Keratinocyte (primary cell): ENCODE measurements at regions not wholly inside any gene's neighbourhood (a gene's known extent, or its start where the extent isn't known, plus 50 kb on each side); places are given as distances from the start of the nearest gene placed in this dataset.

ENCODE experiments used
- DNase-seq: peaks from one replicate; pipeline ENCODE4 v3.0.0-alpha.2; 2011; ENCODE audit warnings: low read depth, missing footprints, low spot score
- FAIRE-seq: peaks from 2 replicates; lab custom pipeline; 2011; peaks lifted over from hg19 to GRCh38; lab: Jason Lieb, UNC
- H2AFZ ChIP-seq: 2 replicates; pipeline ENCODE4 v1.6.0; 2012; ENCODE audit warnings: low read length, control low read depth, inconsistent platforms; ENCODE audit not compliant: control insufficient read depth
- H3K27ac ChIP-seq: 2 replicates; pipeline ENCODE4 v1.5.1; 2011; ENCODE audit warnings: low read length; ENCODE audit not compliant: control insufficient read depth, insufficient read depth
- H3K27me3 ChIP-seq: 3 replicates; pipeline ENCODE4 v1.6.0; 2011; ENCODE audit warnings: low read length; ENCODE audit not compliant: control insufficient read depth, insufficient read depth; ENCODE audit errors: extremely low read depth
- H3K36me3 ChIP-seq, 2 experiments: 2 replicates in 1 of 2; 3 replicates in 1 of 2; pipeline ENCODE4 v1.5.1; 2011; ENCODE audit warnings: low read length in 2 of 2, mild to moderate bottlenecking in 1 of 2; ENCODE audit not compliant: control insufficient read depth in 2 of 2, insufficient read depth in 2 of 2; ENCODE audit errors: extremely low read depth in 1 of 2
- H3K4me1 ChIP-seq: 3 replicates; pipeline ENCODE4 v1.5.1; 2011; ENCODE audit warnings: low read length; ENCODE audit not compliant: control insufficient read depth, insufficient read depth; ENCODE audit errors: extremely low read depth
- H3K4me2 ChIP-seq: 3 replicates; pipeline ENCODE4 v1.6.0; 2011; ENCODE audit warnings: low read depth, low read length; ENCODE audit not compliant: control insufficient read depth, insufficient read depth; ENCODE audit errors: extremely low read depth
- H3K4me3 ChIP-seq, 3 experiments: fragments of 200-600 bp in 1 of 3; sonication (generic) in 1 of 3; 2 replicates in 2 of 3; 3 replicates in 1 of 3; pipeline ENCODE4 v1.5.1; 2011 to 2016; ENCODE audit warnings: low read length in 3 of 3, mild to moderate bottlenecking in 3 of 3, control low read depth in 2 of 3, inconsistent platforms in 1 of 3, low read depth in 1 of 3, mixed read lengths in 1 of 3, mixed run types in 1 of 3, moderate library complexity in 1 of 3; ENCODE audit not compliant: control insufficient read depth in 2 of 3, insufficient read depth in 2 of 3; ENCODE audit errors: extremely low read depth in 1 of 3
- H3K79me2 ChIP-seq: 2 replicates; pipeline ENCODE4 v1.6.0; 2012; ENCODE audit warnings: low read length; ENCODE audit not compliant: control insufficient read depth, insufficient read depth
- H3K9ac ChIP-seq: 3 replicates; pipeline ENCODE4 v1.6.0; 2011; ENCODE audit warnings: low read length; ENCODE audit not compliant: control insufficient read depth, insufficient read depth; ENCODE audit errors: extremely low read depth
- H3K9me1 ChIP-seq: 3 replicates; pipeline ENCODE4 v1.6.0; 2011; ENCODE audit warnings: low read length; ENCODE audit not compliant: control insufficient read depth, insufficient read depth; ENCODE audit errors: extremely low read depth
- H3K9me3 ChIP-seq: 2 replicates; pipeline ENCODE4 v1.5.1; 2012; ENCODE audit warnings: low read depth, low read length; ENCODE audit not compliant: control insufficient read depth
- H4K20me1 ChIP-seq: 3 replicates; pipeline ENCODE4 v1.6.0; 2011; ENCODE audit warnings: low read length; ENCODE audit not compliant: control insufficient read depth, insufficient read depth; ENCODE audit errors: extremely low read depth
- EZH2 ChIP-seq: IDR thresholded peaks from one replicate; pipeline ENCODE4 v1.6.1; 2012; ENCODE audit warnings: inconsistent platforms, mild to moderate bottlenecking, low read length, moderate library complexity
- dilution Hi-C: fragments of 300-500 bp; cut with MboI; formaldehyde crosslinking; loops from one replicate; pipeline ENCODE4 v1.7.0; 2020; ENCODE audit warnings: low sequenced_read_pairs; ENCODE audit not compliant: extremely low pct_ligation_motif_present
- TF ChIP-seq, protein P1 (sequence below), 3 experiments: IDR thresholded peaks in 1 of 3; conservative IDR thresholded peaks in 1 of 3; optimal IDR thresholded peaks in 1 of 3; 2 replicates in 2 of 3; 3 replicates in 1 of 3; pipeline versions ENCODE3 to v1.5.1; 2011; ENCODE audit warnings: low read length in 3 of 3, mild to moderate bottlenecking in 3 of 3, moderate library complexity in 2 of 3, control low read depth in 1 of 3, inconsistent platforms in 1 of 3; ENCODE audit not compliant: insufficient read depth in 2 of 3; ENCODE audit errors: extremely low read depth in 1 of 3

GRCh38 chr6:9942131-9942530 is 472.7 kb downstream of the TFAP2A start:
- no peaks in the 10 kb centered on the region for H3K9me1 ChIP-seq
- no peak overlapping the region for H3K9ac ChIP-seq
- H3K4me3 ChIP-seq, result no peak overlapping the region
- no peak overlapping the region for H3K4me2 ChIP-seq
- dilution Hi-C loops, result no loop called here
- H4K20me1 ChIP-seq, result no peaks in the 10 kb centered on the region
- no peaks in the 10 kb centered on the region for H3K36me3 ChIP-seq
- no peaks in the 10 kb centered on the region for H3K9me3 ChIP-seq
- no peak for DNase-seq
- H3K79me2 ChIP-seq, result no peaks in the 10 kb centered on the region
- FAIRE-seq, result no peak
- H3K27ac ChIP-seq, result no peak overlapping the region
- H3K27me3 ChIP-seq, result no peaks in the 10 kb centered on the region
- no peak for TF ChIP-seq EZH2
- TF ChIP-seq, protein P1, sequence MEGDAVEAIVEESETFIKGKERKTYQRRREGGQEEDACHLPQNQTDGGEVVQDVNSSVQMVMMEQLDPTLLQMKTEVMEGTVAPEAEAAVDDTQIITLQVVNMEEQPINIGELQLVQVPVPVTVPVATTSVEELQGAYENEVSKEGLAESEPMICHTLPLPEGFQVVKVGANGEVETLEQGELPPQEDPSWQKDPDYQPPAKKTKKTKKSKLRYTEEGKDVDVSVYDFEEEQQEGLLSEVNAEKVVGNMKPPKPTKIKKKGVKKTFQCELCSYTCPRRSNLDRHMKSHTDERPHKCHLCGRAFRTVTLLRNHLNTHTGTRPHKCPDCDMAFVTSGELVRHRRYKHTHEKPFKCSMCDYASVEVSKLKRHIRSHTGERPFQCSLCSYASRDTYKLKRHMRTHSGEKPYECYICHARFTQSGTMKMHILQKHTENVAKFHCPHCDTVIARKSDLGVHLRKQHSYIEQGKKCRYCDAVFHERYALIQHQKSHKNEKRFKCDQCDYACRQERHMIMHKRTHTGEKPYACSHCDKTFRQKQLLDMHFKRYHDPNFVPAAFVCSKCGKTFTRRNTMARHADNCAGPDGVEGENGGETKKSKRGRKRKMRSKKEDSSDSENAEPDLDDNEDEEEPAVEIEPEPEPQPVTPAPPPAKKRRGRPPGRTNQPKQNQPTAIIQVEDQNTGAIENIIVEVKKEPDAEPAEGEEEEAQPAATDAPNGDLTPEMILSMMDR (optimal IDR thresholded peaks at IDR 0.05 in 1 of 3, IDR thresholded peaks at IDR 0.05 in 1 of 3, conservative IDR thresholded peaks at IDR 0.05 in 1 of 3; ENCODE audit: extremely low read depth in 1 of 3, insufficient read depth in 2 of 3, low read length in 3 of 3), result no peak
- H3K4me1 ChIP-seq, result no peaks in the 10 kb centered on the region
- H2AFZ ChIP-seq, result no peak overlapping the region

DNA sequence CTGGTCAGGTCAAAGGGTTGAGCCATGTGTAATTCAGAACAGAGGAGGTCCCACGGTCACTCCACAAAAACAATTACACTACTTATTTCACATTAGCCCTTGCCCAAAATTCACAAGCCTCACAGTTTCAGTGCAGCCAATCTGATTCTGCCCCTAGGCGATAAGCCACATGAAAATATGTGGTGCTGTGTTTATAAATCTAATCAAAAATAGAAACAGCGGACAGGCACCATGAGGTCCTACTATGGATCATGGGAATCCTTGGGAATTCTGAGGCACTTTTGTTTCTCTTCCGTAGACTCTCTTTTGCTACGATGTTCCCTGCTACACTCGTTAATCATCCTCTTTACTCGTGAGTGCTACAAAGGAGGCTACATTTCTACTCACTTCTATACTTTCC is 476.1 kb downstream of the TFAP2A start:
- Histone ChIP-seq H3K9ac (no peak overlapping the region), H3K79me2 (no peaks in the 10 kb centered on the region), H3K9me3 (no peaks in the 10 kb centered on the region), H3K4me1 (no peaks in the 10 kb centered on the region), H4K20me1 (no peaks in the 10 kb centered on the region), H3K4me3 (no peak overlapping the region), H3K27ac (no peak overlapping the region), H3K9me1 (no peaks in the 10 kb centered on the region), H3K27me3 (no peaks in the 10 kb centered on the region), H3K36me3 (no peaks in the 10 kb centered on the region), H3K4me2 (no peak overlapping the region), H2AFZ (no peak overlapping the region)
- dilution Hi-C loops, result no loop called here
- FAIRE-seq (no peak), DNase-seq (no peak)
- TF ChIP-seq EZH2, result no peak
- TF ChIP-seq, protein P1 (optimal IDR thresholded peaks at IDR 0.05 in 1 of 3, IDR thresholded peaks at IDR 0.05 in 1 of 3, conservative IDR thresholded peaks at IDR 0.05 in 1 of 3; ENCODE audit: extremely low read depth in 1 of 3, insufficient read depth in 2 of 3, low read length in 3 of 3), result no peak
